RWPE2 (cell line): ENCODE measurements at regions not wholly inside any gene's neighbourhood (a gene's known extent, or its start where the extent isn't known, plus 50 kb on each side); places are given as distances from the start of the nearest gene placed in this dataset.
A peak's percentile ranks its signal among the peaks of the same experiment; 100 is the strongest.

Experiments used
- ATAC-seq: fragments of 200-7000 bp; cut with Tn5 transposase; 3 replicates; pipeline ENCODE4 v1.9.1; 2021; ENCODE audit warnings: low read depth
- DNase-seq: peaks from one replicate; pipeline ENCODE4 v3.0.0-alpha.2; 2020; ENCODE audit warnings: low spot score
- H3K27ac ChIP-seq: fragments of 450-650 bp; 2 replicates; pipeline ENCODE4 v1.5.1; 2017; ENCODE audit warnings: mild to moderate bottlenecking; ENCODE audit not compliant: poor library complexity, severe bottlenecking
- H3K27me3 ChIP-seq: fragments of 250-450 bp; sonication (Bioruptor Pico); 2 replicates; pipeline ENCODE4 v1.5.1; 2021; ENCODE audit warnings: mild to moderate bottlenecking, moderate library complexity; ENCODE audit not compliant: insufficient read depth, poor library complexity, severe bottlenecking
- H3K36me3 ChIP-seq: fragments of 250-450 bp; sonication (Bioruptor Pico); 2 replicates; pipeline ENCODE4 v1.5.1; 2020; ENCODE audit warnings: low read depth, mild to moderate bottlenecking, moderate library complexity
- H3K4me1 ChIP-seq: fragments of 250-450 bp; sonication (Bioruptor Pico); 2 replicates; pipeline ENCODE4 v1.5.1; 2021; ENCODE audit warnings: mild to moderate bottlenecking, moderate library complexity; ENCODE audit not compliant: insufficient read depth, poor library complexity, severe bottlenecking
- H3K4me3 ChIP-seq: fragments of 250-450 bp; sonication (Bioruptor Pico); 2 replicates; pipeline ENCODE4 v1.5.1; 2021; ENCODE audit warnings: mild to moderate bottlenecking, moderate library complexity; ENCODE audit not compliant: severe bottlenecking
- H3K9me3 ChIP-seq: fragments of 250-450 bp; sonication (Bioruptor Pico); 2 replicates; pipeline ENCODE4 v1.5.1; 2021; ENCODE audit warnings: mild to moderate bottlenecking, moderate library complexity; ENCODE audit not compliant: severe bottlenecking
- CTCF ChIP-seq: fragments of 450-650 bp; IDR thresholded peaks from one replicate; pipeline ENCODE4 v1.5.1; 2017; ENCODE audit warnings: mild to moderate bottlenecking, moderate library complexity; ENCODE audit not compliant: poor library complexity, severe bottlenecking

- ATAC-seq (peak; percentile 100), DNase-seq (peak; percentile 66)
- H3K4me3 ChIP-seq: no peak overlapping the region
- H3K27me3 ChIP-seq: no peaks in the 10 kb centered on the region
- TF ChIP-seq CTCF: no peak
- peaks cover 7% of the 10 kb centered on the region; the same call in 1 of the 2 replicates for H3K36me3 ChIP-seq
- H3K27ac ChIP-seq: peak overlapping the region; percentile 77
- H3K4me1 ChIP-seq: peaks cover 17% of the 10 kb centered on the region
- peaks cover 8% of the 10 kb centered on the region for H3K9me3 ChIP-seq
Measured at GRCh38 chr4:176988226-176988625, 195.5 kb upstream of the VEGFC start.

DNA sequence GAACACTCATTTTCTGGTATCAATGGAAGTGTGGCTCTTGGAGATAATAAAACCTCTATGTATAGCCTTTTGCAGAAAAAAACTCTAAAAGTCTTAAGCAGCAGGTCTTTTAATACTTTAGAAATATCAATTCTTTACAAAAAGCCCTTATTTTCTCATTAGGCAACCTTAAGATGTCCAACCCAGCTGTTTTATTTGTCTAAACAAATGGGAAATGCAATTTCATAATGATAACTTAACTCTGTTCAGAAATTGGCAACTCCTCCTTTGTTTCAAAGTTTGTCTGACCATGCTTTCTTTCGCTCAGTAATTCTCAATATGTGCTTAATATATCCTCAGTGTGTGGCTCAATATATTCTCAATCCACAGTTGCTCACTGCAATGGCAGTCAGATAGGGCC is 196.5 kb upstream of the VEGFC start:
- DNase-seq (no peak), ATAC-seq (no peak)
- no peak for TF ChIP-seq CTCF
- H3K27me3 ChIP-seq: no peaks in the 10 kb centered on the region
- peaks cover 17% of the 10 kb centered on the region for H3K4me1 ChIP-seq
- H3K4me3 ChIP-seq: no peak overlapping the region
- H3K27ac ChIP-seq: peak overlapping the region; percentile 77
- peaks cover 8% of the 10 kb centered on the region for H3K9me3 ChIP-seq
- peaks cover 7% of the 10 kb centered on the region; the same call in 1 of the 2 replicates for H3K36me3 ChIP-seq

GRCh38 chr4:176999935-177000543 is 207.3 kb upstream of the VEGFC start:
- H3K36me3 ChIP-seq: peaks cover 4% of the 10 kb centered on the region; the same call in 1 of the 2 replicates
- peaks cover 29% of the 10 kb centered on the region for H3K4me1 ChIP-seq
- ATAC-seq: peak; percentile 82
- no peak for TF ChIP-seq CTCF
- H3K27me3 ChIP-seq: no peaks in the 10 kb centered on the region
- no peak overlapping the region for H3K4me3 ChIP-seq
- no peaks in the 10 kb centered on the region for H3K9me3 ChIP-seq
- peak overlapping the region; percentile 99 for H3K27ac ChIP-seq
- no peak for DNase-seq

GRCh38 chr4:177001271-177002175 is 208.8 kb upstream of the VEGFC start:
- no peaks in the 10 kb centered on the region for H3K9me3 ChIP-seq
- peaks cover 4% of the 10 kb centered on the region; the same call in 1 of the 2 replicates for H3K36me3 ChIP-seq
- ATAC-seq (no peak), DNase-seq (no peak)
- H3K4me3 ChIP-seq: no peak overlapping the region
- H3K4me1 ChIP-seq: peaks cover 44% of the 10 kb centered on the region
- TF ChIP-seq CTCF: no peak
- no peaks in the 10 kb centered on the region for H3K27me3 ChIP-seq
- H3K27ac ChIP-seq: peak overlapping the region; percentile 99
